ENCODE measurements at regions not wholly inside any gene's neighbourhood (a gene's known extent, or its start where the extent isn't known, plus 50 kb on each side); places are given as distances from the start of the nearest gene placed in this dataset.

- TF ChIP-seq POLR2AphosphoS5 (IDR thresholded peaks at IDR 0.05; ENCODE audit: low read depth, low read length) (no peak), TAF1 (IDR thresholded peaks at IDR 0.05; ENCODE audit: borderline replicate concordance, insufficient read depth, low read length) (no peak), SIN3A (IDR thresholded peaks at IDR 0.05; ENCODE audit: borderline replicate concordance, insufficient read depth, low read length) (no peak), REST (IDR thresholded peaks at IDR 0.05; ENCODE audit: insufficient read depth in 1 of 2, low read depth in 2 of 2, low read length in 2 of 2) (no peak), FOXP2 (optimal IDR thresholded peaks at IDR 0.05; ENCODE audit: borderline replicate concordance, extremely low read depth, extremely low read length, insufficient read depth) (no peak)
Measured at GRCh38 chr1:199020904-199021303, 382.1 kb downstream of the PTPRC start.

Measured in PFSK-1 (cell line).